ENCODE measurements at regions not wholly inside any gene's neighbourhood (a gene's known extent, or its start where the extent isn't known, plus 50 kb on each side); places are given as distances from the start of the nearest gene placed in this dataset.

- no peak for TF ChIP-seq CTCF (IDR thresholded peaks at IDR 0.05)
- TF ChIP-seq POLR2AphosphoS5 (IDR thresholded peaks at IDR 0.05), result no peak
- no peak for TF ChIP-seq POLR2A (IDR thresholded peaks at IDR 0.05)
These were observed 1004.1 kb upstream of the NRXN1 start for GRCh38 chr2:52036024-52036423.

Data from suprapubic skin (tissue), 4 donors.